Smooth muscle cell of the brain vasculature (primary cell): ENCODE measurements at regions not wholly inside any gene's neighbourhood (a gene's known extent, or its start where the extent isn't known, plus 50 kb on each side); places are given as distances from the start of the nearest gene placed in this dataset.
"Not testable (repeated sequence)": the region's sequence is repeated elsewhere in the genome, so short reads cannot be mapped to it uniquely, and the experiment has no call there.

ENCODE experiments used
- DNase-seq: peaks from one replicate; pipeline ENCODE4 v3.0.0-alpha.2; 2012; ENCODE audit warnings: low read depth, low spot score

DNA sequence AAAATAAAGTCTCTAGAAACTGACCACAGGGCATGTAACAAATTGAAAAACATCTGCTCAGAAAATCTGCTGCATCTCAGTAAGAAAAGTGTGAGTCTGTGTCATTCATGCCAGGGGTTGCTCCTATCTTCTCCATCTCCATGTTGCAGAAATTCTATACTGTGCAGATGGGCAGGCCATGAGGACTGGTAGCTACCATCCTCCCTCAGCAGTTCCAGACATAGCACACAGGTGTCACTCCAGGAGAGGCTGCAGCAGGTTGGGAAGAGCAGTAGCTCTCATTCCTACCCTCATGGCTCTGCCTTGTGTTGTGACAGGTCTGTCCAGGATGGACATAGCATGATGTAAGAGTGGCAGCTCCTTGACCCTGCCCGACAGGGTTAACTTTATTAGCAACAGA is 173.4 kb downstream of the NDUFS4 start:
- DNase-seq, result no peak

DNA sequence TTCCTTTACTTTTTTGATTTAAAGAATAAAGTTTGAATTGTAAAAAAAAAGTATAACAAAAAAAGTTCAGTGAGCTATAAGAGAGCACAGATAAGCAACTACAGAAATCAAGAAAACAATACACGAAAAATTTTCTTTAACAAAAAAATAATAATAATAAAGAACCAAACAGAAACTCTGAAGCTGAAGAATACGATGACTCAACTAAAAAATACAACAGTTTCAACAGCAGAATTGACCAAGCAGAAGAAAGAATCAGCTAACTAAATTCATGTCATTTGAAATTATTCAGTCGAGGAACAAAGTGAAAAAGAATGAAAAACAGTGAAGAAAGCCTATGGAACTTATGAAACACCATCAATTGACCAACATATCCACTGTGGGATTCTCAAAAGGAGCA is 177.7 kb downstream of the NDUFS4 start:
- no peak for DNase-seq

DNA sequence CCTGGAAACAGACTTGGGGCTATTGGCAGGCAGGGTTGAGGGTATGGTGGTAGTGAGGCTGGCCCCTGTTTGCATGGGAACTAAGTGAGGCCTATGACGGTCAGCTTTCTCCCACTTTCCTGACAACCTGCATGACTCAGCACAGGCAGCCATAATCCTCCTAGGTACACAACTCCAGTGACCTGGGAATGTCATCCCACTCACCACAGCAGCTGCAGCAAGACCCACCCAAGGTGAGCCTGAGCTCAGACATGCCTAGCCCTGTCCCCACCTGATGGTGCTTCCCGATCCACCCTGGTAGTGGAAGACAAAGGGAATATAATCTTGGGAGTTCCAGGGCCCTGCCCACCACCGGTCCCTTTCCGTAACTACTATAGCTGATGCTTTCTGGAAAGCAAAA is 178.7 kb downstream of the NDUFS4 start:
- no peak for DNase-seq

DNA sequence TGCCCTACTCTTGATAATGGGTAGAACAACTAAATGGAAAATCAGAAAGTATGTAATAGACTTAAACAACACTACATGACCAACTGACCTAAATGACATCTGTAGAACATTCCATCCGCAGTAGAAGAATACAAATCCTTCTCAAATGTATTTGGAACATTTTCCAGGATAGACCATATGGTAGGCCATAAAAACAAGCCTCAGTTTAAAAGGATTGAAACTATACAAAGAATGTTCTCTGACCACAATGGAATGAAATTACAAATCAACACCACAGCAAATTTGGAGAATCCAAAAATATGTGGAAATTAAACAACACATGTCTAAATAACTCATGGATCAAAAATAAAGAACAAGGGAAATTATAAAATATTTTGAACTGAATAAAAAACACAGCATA is 189.2 kb downstream of the NDUFS4 start:
- no peak for DNase-seq

DNA sequence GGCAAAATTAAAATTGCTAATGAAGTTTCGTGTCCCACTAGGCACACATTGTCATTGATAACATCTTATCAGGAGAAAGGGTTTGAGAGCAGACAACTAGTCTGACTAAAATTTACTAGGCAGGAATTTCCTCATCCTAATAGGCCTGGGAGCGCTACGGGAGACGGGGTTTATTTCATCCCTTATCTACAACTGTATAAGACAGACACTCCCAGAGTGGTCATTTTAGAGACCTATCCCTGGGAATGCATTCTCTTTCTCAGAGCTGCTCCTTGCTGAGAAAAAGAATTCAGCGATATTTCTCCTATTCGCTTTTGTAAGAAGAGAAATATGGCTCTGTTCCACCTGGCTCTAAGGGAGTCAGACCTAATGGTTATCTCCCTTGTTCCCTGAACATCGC is 191.8 kb downstream of the NDUFS4 start:
- DNase-seq, result not testable (repeated sequence)

DNA sequence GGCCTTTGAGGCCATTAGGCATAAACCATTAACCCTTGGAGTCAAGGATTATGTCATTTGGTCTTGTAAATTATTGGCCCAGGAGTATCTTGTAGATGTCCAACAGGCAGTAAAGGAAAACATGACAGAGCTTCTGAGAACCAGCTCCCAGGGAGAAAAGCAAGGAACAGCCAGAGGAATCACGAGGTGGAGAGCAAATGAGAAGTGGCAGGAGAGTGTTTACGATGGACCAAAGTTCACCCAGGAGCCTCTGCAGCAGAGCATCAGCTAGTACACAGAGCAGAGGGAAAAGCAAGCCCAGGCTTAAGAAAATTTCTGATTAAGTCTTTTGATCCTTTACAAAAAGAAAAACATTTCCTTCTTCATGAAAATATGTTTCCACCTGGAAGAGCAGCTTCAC is 206.2 kb downstream of the NDUFS4 start:
- DNase-seq, result no peak

DNA sequence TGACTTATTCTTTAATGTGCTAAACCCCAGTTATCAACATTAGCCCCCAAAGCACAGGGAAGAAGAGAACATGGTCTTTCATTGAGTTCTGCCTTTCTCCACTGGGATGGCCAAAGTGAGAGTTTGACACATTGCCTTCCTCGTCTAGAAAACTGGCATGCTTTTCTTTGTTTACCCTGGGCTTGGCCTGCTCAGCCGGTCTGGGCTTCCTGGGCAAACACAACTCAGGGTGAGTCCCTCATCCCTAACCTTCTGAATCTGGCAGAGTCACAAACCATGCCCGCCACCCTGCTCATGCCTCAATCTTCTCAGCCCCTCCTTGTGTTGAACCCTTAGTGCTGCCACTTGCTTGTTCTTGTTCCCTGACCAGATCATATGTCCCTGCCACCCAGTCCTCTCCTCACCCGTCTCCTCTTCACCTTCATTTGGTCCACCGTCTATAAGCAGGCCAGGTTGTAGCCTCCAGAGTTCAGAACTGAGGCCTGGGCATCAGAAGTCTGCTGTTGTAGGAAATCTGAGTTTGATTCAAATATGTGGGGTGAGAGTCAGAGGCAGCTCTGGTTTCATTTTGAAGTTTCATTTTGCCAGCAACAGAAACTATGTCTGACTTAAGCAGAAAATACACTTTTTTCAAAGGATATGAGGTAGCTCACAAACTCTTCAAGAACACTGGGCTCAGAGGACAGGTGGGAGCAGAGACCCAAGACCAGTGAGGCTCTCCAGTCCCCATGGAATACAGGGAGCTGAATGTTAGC is 217.6 kb downstream of the NDUFS4 start:
- DNase-seq, result no peak

DNA sequence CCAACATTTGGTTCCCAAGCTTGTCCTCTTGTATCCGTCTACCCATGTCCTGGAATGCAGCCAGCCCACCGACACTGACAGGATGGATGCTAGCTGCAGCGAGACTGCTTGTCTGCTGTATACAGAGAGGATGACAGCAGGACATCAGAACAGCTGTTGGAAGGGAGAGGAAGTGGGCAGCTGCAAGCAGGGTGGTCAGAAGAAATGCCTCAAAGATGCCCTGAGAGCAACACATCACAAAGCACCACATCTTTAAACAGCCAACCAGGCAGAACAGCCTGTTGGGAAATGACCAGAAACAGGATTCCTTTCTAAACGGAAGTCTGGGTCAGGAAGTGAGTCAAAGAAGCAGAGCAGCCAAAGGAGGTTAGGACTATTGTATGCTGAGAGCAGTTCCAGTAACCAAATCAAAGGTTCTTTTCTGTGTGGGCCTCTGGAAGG is 219.1 kb downstream of the NDUFS4 start:
- peak; percentile 20 for DNase-seq

DNA sequence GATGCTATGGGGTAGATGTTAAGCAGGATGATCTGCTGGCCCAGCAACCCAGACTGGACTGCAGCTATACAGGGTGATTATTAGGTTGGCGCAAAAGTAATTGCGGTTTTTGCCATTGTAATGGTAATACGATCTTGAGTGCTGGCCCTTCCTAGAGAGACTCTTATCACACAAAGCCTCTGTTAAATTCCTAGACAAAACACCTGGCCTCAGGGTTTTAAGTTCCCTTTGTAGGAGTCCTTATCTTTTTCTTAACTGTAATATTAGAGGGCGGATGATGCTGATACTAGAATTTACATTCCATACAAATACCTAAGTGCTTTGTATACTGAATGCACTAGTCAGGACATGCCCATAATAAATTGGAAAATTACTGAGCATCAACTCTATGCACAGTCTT is 222.2 kb downstream of the NDUFS4 start:
- DNase-seq, result no peak

DNA sequence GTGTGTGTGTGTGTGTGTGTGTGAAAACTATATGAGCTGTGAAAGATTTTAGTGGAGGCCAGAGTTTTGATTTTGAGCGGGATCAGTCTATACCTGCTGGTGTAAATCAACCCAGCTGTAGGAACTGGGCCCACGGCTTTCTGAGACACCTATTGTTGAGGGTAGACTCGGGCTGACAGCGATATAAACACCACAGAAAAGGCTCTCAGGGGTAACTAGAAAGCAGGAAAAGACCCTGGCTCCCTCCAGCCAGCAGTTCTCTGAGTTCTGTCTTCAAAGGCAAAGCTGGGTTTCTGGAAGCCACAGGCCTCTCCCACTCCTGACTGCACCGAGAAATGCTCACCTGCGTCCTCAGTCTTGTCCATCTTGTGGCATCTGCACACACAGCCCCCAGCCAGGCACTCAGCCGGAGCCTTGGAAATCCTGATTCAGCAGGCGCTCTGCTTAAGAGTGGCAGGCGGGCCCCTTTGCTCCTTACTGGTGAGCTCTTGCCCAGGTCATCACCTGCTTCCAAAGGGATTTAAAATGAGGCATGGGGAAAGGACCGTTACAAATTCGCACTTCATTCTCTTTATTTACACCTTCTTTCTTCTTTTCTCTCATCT is 223.3 kb downstream of the NDUFS4 start:
- DNase-seq, result no peak

DNA sequence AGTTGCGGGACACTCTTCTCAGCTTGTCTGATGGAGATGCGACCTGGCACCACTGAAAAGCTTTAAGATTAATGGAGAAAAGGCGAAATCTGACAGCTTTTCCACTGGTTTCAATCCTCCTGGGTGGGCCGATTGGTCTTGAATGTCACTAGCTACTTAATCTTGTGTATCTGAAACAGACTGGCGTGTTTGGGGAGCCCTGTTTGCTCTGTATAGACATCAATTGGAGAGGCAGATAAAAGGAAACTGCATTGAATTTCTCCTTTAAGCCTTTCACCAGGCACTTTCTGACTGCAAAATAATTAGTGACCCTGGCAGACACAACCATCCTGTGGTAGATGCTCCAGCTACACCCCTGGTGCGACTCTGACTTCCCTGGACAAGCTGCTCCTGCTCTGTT is 224.2 kb downstream of the NDUFS4 start:
- no peak for DNase-seq

DNA sequence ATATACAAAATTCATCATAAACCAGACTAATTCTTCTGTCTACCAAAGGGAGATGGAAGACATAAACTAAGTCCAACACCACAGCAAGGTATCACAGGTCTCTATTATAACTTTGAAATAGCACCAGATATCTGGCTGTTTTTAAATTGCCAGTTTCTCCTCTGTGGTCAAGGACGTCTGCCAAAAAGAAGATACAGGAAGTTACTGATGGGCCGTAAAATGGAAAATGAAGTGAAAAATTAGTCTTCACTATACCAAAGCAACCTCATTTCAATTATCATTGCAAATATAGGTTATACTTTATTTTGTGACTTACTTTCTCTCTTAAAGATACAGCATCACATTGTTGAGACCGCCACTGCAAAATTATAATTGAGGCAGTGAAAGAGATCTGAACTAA is 225.5 kb downstream of the NDUFS4 start:
- DNase-seq, result no peak

DNA sequence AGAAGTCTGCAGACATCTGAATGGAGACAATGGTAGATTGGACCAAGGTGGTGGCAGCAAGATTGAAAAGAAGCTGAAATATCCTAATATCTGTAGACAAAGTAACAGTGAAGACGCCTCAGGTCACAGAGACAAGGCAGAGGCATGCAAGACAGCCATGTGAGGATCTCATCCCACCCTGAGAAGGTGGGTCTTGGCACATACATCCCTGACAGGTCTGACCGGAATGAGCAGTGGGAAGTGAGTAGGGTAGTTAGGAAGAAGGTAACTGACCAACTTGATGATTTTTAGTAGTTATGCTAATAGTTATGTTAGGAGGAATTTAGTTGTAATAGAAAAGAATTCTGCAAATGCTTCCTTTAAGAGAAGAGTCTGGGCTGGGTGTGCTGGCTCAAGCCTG is 229.6 kb downstream of the NDUFS4 start:
- no peak for DNase-seq

DNA sequence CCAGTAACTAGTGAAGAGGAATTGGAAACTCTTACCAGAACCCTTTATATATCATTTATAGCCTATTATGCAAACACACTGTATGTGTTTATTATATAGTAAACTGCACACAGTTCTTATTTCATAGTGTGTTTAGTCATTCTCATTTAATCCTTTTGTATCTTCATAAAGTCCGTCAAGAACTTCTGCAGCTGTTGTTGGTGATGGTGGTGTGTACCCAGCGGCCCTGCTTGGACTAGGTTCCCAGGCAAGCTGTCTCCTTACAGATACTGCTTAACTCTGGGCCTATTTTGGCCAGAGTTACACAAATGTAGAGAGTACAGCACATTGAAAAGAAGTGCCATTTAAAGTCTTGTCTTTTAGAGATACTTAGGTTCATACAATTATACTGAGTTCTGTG is 231.9 kb downstream of the NDUFS4 start:
- DNase-seq, result no peak

DNA sequence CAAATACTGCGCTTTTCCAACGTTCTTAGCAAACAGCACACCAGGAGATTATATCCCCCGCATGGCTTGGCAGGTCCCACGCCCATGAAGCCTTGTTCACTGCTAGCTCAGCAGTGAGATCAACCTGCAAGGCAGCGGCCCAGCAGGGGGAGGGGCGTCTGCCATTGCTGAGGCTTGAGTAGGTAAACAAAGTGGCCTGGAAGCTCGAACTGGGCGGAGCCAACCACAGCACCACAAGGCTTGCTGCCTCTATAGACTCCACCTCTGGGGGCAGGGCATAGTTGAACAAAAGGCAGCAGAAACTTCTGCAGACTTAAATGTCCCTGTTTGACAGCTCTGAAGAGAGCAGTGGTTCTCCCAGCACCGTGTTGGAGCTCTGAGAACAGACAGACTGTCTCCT is 239.2 kb downstream of the NDUFS4 start:
- not testable (repeated sequence) for DNase-seq

DNA sequence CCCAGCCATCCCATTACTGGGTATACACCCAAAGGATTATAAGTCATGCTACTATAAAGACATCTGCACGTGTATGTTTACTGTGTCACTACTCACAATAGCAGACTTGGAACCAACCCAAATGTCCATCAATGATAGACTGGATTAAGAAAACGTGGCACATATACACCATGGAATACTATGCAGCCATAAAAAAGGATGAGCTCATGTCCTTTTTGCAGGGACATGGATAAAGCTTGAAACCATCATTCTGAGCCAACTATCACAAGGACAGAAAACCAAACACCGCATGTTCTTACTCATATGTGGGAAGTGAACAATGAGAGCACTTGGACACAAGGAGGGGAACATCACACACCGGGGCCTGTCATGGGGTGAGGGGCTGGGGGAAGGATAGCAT is 248.0 kb downstream of the NDUFS4 start:
- not testable (repeated sequence) for DNase-seq

DNA sequence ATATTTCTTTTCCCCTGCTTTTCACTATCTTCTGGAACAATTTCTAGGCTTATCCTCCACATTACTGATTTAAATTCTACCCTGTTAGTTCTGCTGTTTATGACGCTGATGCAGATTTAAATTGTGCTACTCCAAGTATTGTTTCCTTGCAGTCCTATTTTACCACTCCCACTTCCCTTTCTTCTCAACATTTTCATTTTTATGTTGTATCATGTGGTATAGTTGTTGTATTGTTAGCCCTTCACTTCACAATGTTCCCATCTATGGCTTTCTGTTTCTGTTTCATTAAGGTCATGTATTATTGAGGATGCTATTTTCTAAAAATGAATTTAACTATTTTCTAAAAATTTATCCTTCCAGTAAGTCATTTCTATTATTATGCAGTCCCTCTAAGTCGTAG is 254.4 kb downstream of the NDUFS4 start:
- no peak for DNase-seq

DNA sequence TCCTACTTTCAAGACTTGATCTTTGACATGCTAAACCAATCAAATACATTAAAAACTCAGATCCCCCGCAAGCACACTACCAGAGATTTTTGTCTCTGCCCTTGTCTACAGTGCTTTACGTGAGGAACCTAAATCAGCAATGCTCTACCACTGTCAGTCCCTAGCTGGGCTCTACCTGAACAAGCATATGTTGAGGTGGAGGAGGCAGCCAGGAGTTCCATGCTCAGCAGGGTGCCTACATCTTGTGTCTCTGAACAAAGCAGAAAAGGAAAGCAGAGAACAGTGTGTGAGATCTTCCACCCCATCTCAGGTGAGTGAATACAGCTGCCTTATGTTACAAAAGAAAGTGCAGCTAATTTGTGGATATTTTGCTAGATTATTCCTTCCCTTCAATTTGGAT is 255.0 kb downstream of the NDUFS4 start:
- no peak for DNase-seq

DNA sequence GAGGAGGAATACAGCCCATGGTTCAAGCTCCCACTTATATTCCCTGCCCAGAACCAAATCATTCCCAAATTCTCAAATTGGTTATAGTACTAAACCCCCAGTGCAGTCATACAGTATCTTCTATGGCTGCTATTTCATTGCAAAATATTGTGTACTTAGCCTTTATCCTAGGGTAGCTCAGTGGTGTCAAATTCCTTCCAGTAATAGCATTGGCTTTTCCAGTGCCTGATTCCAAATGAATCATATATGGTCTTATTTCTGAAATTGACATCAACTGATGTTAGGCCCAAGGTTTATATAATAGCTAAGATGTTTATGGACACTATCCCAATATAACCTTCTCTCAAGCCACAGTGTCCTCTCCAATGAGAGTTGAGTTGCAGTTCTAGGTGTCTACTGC is 256.7 kb downstream of the NDUFS4 start:
- no peak for DNase-seq

DNA sequence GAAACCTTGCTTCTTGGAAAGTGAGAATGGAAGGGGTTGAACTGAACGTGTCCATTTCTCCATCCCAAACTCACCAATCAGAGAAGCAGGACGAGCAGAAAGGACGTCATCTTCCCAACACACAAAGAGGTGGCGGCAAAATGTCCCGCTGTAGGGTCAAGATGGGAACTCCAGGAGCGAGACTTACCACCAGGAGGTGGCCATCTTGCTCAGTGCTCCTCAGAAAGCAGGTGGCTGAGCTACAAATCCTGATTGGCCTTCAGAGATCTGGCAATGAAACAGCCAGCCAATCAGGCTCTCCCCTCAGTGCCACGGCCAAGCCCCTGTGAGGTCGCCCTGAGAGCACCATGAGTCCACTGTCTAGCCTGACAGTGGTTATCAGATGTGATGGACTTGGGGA is 259.0 kb downstream of the NDUFS4 start:
- DNase-seq, result no peak

DNA sequence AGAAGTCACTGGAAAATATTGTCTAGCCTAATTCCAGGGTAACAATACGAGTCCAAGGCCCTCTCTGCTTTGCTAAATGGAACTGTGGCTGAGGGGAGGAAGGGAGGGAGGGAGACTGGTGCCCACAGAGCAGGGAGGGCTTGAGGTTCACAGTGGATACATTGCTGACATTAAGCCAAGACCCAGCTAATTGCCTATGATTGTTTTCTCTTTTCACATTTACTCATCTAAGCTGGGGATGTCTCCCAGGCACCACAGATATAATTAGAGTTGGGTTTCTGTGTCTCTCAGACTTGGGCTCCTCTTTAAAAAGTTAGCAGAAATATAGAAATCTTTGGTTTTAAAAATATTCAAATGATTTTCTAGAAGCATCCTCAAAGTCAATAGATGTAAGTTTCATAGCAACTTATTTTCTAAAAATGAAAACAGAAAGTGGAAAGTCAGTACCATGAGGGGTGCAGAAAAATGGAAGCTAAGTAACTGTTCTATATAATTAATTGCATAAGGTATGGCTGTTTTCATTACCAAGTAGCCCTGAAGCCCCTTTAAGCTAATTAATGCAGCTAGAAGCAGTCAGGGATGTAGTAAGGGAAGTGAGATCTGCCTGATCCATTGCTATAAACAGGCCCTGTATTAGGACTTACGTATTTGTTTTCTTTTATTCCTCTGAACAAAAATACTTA is 259.8 kb downstream of the NDUFS4 start:
- no peak for DNase-seq

DNA sequence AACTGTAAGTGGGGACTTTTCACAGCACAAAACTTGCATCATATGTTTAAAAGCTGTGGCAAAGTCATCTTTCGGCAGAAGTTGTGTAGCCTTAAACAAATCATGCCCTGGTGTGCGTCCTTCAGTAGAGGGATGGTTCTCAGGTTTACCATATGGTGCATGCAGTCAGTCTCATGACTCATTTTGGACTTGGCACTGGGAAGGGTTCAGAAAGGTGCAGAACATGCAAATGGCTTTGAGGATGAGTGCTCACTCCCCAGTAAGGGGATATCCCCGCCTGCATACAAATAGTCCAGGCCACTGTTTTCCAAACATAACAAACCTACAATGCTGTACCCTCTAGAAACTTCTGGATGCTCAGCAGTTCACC is 260.3 kb downstream of the NDUFS4 start:
- DNase-seq, result no peak

DNA sequence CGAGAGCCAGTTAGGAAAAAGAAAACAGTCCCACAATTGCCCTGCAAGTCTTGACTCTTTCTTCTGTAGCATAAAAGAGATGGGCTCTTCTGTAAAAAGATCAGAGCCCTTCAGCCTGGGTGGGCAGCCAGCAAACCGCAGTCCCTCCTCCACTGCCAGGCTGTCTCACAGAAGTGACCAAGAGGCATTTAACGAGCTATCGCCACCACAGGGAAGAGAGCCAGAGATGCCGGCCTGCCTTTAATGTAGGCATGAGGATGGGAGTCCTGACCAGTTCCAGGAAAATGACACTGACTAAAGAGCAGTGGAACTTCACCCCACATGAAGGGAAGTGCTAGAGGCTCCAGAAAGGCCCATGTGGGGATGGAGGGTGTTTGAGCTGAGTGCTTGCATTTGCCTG is 264.6 kb downstream of the NDUFS4 start:
- no peak for DNase-seq
